Ovary (tissue), 7 donors: ENCODE measurements at regions not wholly inside any gene's neighbourhood (a gene's known extent, or its start where the extent isn't known, plus 50 kb on each side); places are given as distances from the start of the nearest gene placed in this dataset.

Experiments
- DNase-seq, 5 donors: peaks; one replicate each; pipeline ENCODE4 v3.0.0-alpha.2; 2019 to 2020
- H3K27ac ChIP-seq, 2 donors: fragments of 200-600 bp; one replicate each; pipeline versions ENCODE4 v1.5.1 to v1.8.0; 2019 to 2022
- H3K27me3 ChIP-seq: fragments of 200-600 bp; one replicate; pipeline ENCODE4 v1.8.0; 2022
- H3K36me3 ChIP-seq: fragments of 200-600 bp; sonication (generic); one replicate; pipeline ENCODE4 v1.5.1; 2019
- H3K4me1 ChIP-seq: one replicate; pipeline ENCODE4 v1.8.1; 2013; ENCODE audit warnings: mild to moderate bottlenecking, moderate library complexity; ENCODE audit not compliant: insufficient read depth
- H3K4me3 ChIP-seq: fragments of 200-600 bp; sonication (generic); one replicate; pipeline ENCODE4 v1.5.1; 2017
- H3K9me3 ChIP-seq, 2 donors: fragments of 200-600 bp in 1 of 2; sonication (generic) in 1 of 2; one replicate each; pipeline versions ENCODE4 v1.5.1 to v1.8.1; 2013 to 2019; ENCODE audit warnings: mild to moderate bottlenecking in 1 of 2, moderate library complexity in 1 of 2
- EP300 ChIP-seq: sonication (generic); formaldehyde crosslinking; IDR thresholded peaks from one replicate; pipeline ENCODE4 v1.6.1; 2017; ENCODE audit warnings: antibody characterized with exemption
- POLR2A ChIP-seq: fragments of 450-650 bp; IDR thresholded peaks from one replicate; pipeline ENCODE4 v1.6.1; 2017; ENCODE audit warnings: antibody characterized with exemption, mild to moderate bottlenecking, moderate library complexity
- WGBS, 3 donors: extraction: QIAGEN DNeasy Blood & Tissue Kit in 1 of 3; methylation state at CpG; one replicate each; pipeline versions ENCODE4 v1.1.5 to v1.1.7; 2013 to 2017; 5-methylcytosine and 5-hydroxymethylcytosine counted together
- intact Hi-C, 4 donors: fragments of 100-400 bp; cut with DNase I; formaldehyde crosslinking; loops; one replicate each; pipeline versions ENCODE4 v1.11.0 to v1.15.1; 2022 to 2023
- TF ChIP-seq, protein P1 (sequence below), 3 donors: fragments of 450-650 bp in 2 of 3; fragments of 200-600 bp in 1 of 3; IDR thresholded peaks; one replicate each; pipeline versions ENCODE4 v1.5.1 to v1.8.0; 2016 to 2022; ENCODE audit warnings: antibody characterized with exemption in 3 of 3, mild to moderate bottlenecking in 1 of 3
- donor health status: DM: no; HTN: no; CAD: no; lungs with moderate emphysema.
- donor health status: DM: no; HTN: no; CAD: no.
- donor health status: Bipolar disorder and iron deficiency.
- donor health status: DM: no; HTN: no; CAD: no.
- donor health status: DM: yes; HTN: yes; CAD: no.

DNA sequence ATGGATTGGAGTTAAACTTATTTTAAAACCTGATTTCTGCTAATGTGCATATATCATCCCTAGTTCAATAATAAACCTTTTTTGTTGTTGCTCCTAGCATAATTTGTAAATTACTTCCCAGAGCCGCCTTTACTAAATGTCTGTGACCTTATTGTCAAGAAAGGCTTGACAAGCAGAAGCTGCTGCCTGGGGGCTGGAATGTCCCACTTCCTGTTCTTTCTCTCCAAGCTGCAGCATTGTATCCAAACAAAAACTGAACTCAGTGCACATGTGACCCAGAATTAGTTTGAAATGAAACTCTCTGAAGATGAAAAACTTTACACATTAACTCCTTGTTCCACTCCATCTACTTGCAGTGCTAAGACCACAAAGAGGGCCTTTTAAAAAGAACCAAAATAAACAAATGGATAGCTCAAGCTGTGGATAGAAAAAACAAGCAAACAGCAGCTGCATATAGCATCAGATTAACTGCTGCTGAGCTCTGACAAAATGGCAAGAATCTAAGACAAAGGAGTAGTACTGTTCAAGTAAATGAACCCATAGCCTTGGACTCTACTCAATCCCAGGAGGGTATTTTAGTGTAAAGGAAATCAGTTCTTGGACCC lies 99.8 kb upstream of the NEUROD1 start:
- Histone ChIP-seq H3K27me3 (no peaks in the 10 kb centered on the region), H3K36me3 (no peaks in the 10 kb centered on the region), H3K4me3 (no peak overlapping the region), H3K27ac (no peak overlapping the region), H3K4me1 (no peaks in the 10 kb centered on the region), H3K9me3 (no peaks in the 10 kb centered on the region)
- DNase-seq: no peak
- intact Hi-C loops: no loop called here
- TF ChIP-seq POLR2A (no peak), EP300 (no peak)
- TF ChIP-seq, protein P1, sequence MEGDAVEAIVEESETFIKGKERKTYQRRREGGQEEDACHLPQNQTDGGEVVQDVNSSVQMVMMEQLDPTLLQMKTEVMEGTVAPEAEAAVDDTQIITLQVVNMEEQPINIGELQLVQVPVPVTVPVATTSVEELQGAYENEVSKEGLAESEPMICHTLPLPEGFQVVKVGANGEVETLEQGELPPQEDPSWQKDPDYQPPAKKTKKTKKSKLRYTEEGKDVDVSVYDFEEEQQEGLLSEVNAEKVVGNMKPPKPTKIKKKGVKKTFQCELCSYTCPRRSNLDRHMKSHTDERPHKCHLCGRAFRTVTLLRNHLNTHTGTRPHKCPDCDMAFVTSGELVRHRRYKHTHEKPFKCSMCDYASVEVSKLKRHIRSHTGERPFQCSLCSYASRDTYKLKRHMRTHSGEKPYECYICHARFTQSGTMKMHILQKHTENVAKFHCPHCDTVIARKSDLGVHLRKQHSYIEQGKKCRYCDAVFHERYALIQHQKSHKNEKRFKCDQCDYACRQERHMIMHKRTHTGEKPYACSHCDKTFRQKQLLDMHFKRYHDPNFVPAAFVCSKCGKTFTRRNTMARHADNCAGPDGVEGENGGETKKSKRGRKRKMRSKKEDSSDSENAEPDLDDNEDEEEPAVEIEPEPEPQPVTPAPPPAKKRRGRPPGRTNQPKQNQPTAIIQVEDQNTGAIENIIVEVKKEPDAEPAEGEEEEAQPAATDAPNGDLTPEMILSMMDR (IDR thresholded peaks at IDR 0.05): no peak
- 9 to 14% (median 13%) methylated on average over 1 of the region's 1 CpG for WGBS, 3 donors

DNA sequence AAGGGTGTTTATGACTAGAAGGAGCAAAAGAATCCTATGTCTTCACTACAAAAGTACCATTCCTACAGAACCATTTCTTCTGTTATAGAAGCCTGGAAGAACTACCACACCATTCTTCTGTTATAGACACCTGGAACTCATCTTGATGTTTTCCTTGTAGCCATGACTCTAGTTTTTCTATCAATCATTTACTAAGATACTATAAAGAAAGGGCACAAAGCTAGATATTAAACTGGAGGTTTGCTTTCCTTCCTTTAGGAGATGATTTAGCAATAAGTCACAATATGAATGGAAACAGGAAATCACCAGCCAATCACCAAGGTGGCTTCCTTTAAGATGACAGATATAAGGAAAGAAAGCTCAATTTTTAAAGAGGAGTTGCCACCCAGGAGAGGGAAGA lies 100.3 kb upstream of the NEUROD1 start:
- Histone ChIP-seq H3K9me3 (no peaks in the 10 kb centered on the region), H3K4me1 (no peaks in the 10 kb centered on the region), H3K36me3 (no peaks in the 10 kb centered on the region), H3K27ac (no peak overlapping the region), H3K27me3 (no peaks in the 10 kb centered on the region), H3K4me3 (no peak overlapping the region)
- no peak for DNase-seq
- TF ChIP-seq EP300: no peak
- TF ChIP-seq, protein P1 (IDR thresholded peaks at IDR 0.05): no peak
- no peak for TF ChIP-seq POLR2A
- intact Hi-C loops: no loop called here

DNA sequence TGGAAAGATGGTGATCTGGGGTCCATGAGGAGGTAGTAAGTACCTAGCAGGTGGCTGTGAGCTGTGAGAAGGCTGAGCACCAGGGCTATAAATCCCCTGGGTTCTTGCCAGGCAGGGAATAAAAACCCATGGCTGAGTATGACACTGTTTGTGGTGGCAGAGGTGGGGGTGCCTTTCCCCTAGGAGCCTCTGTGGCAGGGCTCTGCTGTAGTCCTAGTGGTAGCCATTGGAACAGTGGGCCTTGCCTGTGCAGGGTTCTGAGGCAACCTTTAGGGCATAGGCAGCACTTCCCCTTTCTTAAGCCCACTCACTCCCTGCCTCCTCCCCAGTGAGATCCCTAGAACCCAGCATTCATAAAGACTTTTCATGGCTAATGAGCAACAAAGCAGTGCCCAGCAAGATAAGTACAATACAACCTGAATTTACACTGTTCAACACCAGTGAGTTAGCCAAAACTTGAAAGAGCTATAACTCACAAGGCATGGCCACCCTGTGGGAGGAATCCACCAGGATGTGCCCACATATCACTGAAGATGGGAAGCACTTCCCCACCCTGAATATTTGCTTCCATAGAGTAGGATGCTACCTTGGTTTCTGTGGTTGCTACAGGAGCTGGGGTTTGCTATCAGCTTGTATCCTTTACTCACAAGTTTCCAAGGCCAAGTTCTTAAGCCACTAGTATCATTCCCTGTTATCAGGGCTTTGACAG lies 100.9 kb upstream of the NEUROD1 start:
- TF ChIP-seq EP300 (no peak), POLR2A (no peak)
- TF ChIP-seq, protein P1 (IDR thresholded peaks at IDR 0.05): no peak
- DNase-seq: no peak
- intact Hi-C loops: no loop called here
- Histone ChIP-seq H3K27ac (no peak overlapping the region), H3K4me1 (no peaks in the 10 kb centered on the region), H3K9me3 (no peaks in the 10 kb centered on the region), H3K36me3 (no peaks in the 10 kb centered on the region), H3K4me3 (no peak overlapping the region), H3K27me3 (no peaks in the 10 kb centered on the region)

DNA sequence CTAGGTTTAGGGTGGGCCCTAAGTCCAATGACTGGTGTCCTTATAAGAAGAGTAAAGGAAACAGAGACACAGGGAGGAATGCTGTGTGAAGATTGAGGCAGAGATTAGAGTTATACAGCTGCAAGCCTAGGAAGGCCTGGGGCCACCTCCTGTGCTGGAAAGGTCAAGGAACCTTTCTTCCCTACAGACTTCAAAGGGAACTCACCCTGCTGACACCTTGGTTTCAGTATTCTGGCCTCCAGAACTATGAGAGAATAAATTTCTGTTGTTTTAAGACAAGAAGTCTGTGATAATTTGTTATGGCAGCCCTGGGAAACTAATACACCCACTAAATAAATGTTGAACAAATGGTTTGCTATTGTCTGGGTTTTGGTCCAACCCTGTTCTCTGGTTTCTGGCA lies 102.3 kb upstream of the NEUROD1 start:
- intact Hi-C loops: no loop called here
- DNase-seq: no peak
- H3K27ac ChIP-seq: no peak overlapping the region
- no peaks in the 10 kb centered on the region for H3K27me3 ChIP-seq
- H3K9me3 ChIP-seq: no peaks in the 10 kb centered on the region
- TF ChIP-seq EP300: no peak
- TF ChIP-seq, protein P1 (IDR thresholded peaks at IDR 0.05): no peak
- no peak for TF ChIP-seq POLR2A
- no peak overlapping the region for H3K4me3 ChIP-seq
- no peaks in the 10 kb centered on the region for H3K4me1 ChIP-seq
- H3K36me3 ChIP-seq: no peaks in the 10 kb centered on the region
